ENCODE measurements at regions not wholly inside any gene's neighbourhood (a gene's known extent, or its start where the extent isn't known, plus 50 kb on each side); places are given as distances from the start of the nearest gene placed in this dataset.
"Not testable (repeated sequence)": the region's sequence is repeated elsewhere in the genome, so short reads cannot be mapped to it uniquely, and the experiment has no call there.

DNA sequence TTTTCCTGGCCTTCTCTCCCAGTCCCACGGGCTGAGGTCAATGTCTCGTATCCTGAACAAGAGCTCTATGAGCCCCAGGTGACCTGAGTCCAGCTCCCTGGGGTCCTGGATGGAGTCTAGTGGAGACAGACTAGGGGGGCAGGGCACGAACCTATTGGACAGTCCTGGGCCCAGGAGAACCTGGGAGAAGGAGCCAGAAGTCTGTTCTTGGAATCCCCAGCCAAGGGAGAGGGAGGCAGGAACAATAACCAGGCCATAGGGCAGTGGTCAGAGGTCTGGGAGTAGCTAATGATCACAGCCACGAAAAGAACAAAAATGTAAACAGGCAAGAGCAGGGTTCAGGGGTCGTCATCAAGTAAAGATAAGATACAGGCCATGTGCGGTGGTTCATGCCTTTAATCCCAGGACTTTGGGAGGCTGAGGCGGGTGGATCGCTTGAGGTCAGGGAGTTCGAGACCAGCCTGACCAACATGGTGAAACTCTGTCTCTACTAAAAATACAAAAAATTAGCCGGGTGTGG lies 60.8 kb downstream of the COPRS start:
- no peak for DNase-seq

DNA sequence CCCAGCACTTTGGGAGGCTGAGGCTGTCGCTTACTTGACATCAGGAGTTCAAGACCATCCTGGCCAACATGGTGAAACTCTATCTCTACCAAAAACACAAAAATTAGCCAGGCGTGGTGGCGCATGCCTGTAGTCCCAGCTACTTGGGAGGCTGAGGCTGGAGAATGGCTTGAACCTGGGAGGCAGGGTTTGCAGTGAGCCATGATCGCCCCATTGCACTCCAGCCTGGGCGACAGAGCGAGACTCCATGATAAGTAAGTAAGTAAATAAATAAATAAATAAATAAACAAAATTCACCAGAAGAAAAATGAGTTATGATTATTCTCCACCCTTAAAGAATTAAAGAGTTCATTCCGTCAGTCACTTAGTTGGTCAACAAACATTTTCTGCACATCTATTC lies 63.1 kb downstream of the COPRS start:
- DNase-seq, result not testable (repeated sequence)

DNA sequence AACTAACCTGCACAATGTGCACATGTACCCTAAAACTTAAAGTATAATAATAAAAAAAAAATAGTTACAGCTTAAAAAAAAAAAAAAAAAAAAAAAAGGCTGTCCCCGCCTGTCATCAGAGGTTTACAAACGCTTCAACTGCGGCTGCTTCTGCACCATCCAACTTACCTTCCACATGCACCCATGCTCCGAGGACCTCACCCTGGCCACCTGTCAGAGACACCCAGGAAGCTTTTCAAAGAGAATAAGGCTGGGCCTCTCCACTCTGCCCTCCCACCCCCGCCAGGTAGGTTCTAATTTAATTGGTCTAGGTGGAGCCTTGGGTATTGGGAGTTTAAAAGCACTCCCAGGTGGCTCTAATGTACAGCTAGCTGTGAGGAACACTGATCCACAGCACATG lies 64.9 kb downstream of the COPRS start:
- DNase-seq, result no peak

DNA sequence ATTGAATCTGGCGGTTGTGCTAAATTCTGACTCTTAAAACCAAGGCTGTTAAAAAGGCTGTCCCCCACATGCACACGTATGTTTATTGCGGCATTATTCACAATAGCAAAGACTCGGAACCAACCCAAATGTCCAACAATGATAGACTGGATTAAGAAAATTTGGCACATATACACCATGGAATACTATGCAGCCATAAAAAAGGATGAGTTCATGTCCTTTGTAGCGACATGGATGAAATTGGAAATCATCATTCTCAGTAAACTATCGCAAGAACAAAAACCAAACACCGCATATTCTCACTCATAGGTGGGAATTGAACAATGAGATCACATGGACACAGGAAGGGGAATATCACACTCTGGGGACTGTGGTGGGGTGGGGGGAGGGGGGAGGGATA lies 65.4 kb downstream of the COPRS start:
- not testable (repeated sequence) for DNase-seq

DNA sequence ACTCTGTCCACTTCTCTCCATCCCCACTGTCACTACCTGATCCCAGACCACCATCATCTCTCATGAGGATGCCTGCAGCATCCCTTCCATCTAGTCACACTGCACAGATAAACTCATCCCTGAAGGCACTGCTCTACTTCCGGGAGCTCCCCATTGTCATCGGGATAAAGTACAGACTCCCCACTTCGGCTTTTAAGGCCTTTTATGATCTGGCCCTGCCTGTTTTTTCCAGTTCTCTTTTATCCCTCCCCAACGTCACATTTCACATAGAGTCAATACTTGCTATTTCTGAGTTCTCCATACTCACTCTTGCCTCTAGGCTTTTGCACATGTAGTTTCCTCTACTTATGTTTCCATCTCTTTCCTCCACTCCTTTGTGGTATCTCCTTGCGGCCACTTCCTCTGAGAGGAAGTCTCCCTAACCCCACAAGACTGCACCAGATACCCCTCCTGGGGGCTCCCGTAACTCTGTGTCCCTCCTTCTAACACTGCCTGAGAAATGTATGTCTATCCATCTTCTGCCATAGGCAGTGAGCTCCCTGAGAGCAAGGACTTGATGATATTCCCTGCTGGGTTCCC lies 66.9 kb downstream of the COPRS start:
- no peak for DNase-seq

DNA sequence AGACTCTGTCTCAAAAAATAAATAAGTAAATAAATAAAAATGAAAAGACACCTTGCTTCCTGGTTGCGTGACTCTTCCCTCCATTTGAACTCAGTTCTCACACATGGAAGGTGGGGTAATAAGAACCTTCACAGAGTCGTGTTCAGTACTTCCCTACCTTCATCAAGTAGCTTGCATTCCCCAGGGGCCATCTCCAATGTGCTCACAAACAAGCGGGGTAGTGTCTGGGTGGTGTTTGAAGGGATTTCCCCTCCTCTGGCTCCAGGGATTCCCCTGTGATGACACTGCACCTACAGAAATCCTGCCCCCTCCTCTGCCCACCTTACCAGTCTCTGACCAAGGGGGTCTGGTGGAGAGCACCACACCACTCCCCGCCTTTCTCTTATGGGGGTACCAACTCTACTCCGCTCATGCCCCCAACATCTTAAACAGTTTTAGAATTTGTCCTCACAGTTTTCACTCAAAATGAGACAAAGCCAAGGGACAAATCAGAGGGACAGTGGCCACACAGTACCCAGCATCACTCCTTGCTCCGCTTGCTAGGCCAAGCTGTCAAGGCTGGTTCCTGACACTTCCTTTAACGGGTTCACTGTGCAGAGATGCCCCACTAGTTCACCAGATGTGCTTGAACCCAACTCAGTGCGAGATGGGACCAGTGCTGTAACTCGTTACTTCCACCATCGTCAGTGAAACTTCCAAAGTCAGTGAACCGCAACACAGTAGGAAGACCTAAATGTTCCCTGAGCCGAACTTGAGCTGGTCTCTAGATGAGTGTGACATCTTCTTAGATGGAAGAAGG lies 69.1 kb downstream of the COPRS start:
- DNase-seq, result no peak

DNA sequence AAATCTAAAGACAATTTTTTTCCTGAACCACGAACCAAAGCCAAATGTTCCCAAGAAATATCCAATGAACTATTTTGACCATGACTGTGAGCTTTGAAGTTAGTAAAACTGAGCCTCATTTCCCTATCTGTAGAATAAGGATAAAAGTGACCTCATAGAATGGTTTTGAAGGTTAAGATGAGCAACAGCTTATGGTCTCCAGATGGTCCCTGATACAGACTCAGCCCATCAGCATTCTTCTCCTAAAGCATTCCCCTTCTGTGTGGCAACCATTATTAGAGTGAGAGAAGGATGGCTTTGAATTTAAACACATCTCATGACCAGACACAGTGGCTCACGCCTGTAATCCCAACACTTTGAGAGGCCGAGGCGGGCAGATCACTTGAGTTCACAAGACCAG lies 70.1 kb downstream of the COPRS start:
- DNase-seq, result peak; percentile 80

DNA sequence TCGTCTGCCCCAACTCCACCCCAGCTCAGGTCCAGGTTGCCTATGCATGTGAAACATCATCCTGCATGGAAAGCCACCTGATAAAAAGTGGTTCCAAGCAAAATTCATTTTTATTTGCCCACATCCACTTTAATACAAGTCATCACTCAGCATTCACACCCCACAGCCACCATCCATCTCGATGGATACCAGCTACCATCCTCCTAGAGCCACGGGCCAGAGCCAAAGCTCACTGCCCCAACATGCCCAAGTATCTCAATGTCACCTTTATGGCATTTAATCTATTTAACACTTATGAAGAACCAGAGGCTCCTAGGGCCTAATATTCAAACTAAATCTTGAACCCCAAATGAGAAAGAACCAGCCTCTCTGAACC lies 70.5 kb downstream of the COPRS start:
- no peak for DNase-seq

DNA sequence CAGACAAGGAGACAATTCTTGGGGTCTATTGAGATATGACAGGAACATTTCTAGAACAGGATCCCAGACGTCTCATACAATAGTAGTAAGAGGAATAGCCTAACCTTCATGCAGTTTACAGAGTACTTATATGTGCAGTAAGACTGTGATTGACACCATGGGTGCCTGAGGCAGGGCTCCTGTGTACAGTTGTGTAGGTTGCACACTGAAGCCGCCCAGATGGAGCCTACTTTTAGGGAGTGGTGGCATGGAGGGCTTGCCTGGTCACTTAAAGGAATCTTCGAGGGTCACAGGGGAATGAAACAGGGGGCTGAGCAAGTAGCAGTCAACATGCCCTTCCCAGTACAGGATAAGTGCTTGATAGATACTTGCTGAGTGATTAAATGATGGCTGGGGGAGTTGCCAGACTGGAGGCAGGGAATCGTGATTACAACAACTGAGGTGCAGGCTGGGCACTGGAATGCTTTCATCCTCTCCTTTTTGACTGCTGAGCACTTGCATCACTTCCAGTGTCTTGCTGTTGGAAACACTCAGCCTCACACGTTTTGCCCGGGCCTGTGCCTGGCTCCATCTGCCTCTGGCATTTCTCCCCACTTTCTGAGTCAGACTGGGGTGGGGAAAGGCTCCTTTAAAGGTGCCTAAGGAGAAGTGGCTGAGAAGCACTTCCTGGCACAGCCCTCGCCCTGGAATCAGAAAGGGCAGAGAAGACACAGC lies 71.0 kb downstream of the COPRS start:
- DNase-seq, result peak; percentile 94

DNA sequence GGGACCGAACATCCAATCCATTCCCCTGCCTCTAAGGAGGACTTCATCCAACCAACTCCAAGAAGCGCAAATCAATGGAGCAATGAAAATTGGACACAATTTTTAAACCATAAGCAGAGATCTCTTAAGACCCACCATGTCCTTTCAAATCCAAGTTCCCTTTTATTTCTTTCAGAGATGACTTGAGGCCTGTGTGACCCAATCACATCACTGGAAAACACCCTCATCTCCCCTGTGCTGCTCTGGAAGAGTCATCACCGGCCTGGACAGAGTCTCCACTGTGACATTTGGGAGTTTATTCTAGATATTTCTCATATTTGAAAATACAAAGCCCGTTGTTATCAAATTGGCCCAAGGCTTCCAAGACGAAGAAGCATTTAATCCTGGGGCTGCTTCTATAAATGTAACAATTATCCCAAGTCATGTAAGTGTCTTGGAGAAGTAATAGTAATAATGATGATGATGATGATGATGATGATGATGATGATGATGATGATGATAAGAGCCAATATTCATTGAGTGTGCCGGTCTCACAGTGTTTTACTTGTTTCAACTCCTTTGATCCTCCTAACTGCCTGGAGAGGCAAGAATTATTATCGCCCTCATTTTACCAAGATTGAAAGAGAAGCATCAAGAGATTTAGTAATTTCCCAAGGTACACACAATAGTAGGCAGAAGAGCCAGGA lies 72.1 kb downstream of the COPRS start:
- DNase-seq, result no peak

DNA sequence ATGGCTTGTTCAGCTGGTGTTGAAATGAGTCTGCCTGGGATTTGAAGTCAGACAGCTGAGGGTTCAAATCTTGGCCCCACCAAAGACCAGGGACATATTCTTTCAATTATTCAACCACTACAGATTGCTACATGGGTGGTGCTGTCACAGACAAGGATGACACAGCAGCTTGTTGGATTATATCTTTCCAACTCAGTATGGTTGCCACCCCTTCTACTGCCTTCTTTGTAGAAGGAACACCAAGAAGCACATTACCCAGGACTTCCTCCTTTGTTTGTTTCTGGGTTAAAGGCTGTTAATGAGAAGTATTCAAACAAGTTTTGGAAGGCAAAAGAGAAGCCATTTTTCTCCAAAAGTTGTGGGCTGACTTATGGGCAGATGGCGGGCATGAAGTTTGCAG lies 78.6 kb downstream of the COPRS start:
- DNase-seq, result no peak

DNA sequence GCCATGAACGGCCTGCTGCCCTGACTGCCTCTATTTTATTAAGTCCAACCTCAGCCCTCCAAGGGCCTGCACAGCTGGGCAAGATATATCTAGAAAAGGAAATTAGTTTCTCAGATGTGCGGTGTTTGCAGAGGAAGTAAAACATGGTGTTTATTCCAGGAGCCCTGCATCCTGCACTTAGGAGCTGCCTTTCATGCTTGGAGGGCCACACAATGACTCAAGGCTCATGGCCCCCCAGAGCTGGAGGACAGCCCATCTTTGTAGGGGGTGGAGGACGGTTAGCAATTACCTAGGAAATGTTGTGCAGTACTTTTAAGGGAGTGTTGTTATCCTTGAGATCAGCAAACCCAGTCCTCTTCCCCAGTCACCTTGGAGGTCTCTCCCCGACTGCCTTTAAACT lies 80.5 kb downstream of the COPRS start:
- peak; percentile 61 for DNase-seq

DNA sequence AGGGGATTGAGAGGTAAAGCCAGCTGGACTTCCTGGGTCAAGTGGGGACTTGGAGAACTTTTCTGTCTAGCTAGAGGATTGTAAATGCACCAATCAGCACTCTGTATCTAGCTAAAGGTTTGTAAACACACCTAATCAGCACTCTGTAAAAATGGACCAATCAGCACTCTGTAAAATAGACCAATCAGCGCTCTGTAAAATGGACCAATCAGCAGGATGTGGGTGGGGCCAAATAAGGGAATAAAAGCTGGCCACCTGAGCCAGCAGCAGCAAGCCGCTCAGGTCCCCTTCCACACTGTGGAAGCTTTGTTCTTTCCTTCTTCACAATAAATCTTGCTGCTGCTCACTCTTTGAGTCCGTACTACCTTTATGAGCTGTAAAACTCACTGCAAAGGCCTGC lies 87.7 kb downstream of the COPRS start:
- not testable (repeated sequence) for DNase-seq

DNA sequence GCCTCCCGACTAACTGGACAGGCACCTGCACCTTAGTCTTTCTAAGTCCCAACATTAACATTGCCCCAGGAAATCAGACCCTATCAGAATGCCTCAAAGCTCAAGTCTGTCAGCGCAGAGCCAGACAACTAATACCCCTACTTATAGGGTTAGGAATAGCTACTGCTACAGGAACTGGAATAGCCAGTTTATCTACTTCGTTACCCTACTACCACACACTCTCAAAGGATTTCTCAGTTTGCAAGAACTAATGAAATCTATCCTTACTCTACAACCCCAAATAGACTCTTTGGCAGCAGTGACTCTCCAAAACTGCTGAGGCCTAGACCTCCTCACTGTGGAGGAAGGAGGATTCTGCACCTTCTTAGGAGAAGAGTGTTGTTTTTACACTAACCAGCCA lies 88.5 kb downstream of the COPRS start:
- not testable (repeated sequence) for DNase-seq

DNA sequence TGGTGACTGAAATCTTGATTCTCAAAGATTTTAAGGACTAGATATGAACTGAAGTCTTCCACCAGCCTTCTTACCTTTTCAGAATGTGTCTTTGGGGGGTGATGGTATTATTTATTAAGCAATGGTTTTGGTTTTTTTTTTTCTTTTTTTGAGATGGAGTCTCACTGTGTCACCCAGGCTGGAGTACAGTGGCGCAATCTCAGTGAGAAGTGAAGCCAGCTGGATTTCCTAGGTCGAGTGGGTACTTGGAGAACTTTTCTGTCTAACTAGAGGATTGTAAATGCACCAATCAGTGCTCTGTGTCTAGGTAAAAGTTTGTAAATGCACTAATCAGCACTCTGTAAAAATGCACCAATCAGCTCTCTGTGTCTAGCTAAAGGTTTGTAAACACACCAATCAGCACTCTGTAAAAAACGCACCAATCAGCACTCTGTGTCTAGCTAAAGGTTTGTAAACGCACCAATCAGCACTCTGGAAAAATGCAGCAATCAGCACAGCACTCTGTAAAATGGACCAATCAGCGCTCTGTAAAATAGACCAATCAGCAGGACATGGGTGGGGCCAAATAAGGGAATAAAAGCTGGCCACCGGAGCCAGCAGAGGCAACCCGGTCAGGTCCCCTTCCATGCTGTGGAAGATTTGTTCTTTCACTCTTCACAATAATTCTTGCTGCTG lies 97.1 kb downstream of the COPRS start:
- DNase-seq, result not testable (repeated sequence)

DNA sequence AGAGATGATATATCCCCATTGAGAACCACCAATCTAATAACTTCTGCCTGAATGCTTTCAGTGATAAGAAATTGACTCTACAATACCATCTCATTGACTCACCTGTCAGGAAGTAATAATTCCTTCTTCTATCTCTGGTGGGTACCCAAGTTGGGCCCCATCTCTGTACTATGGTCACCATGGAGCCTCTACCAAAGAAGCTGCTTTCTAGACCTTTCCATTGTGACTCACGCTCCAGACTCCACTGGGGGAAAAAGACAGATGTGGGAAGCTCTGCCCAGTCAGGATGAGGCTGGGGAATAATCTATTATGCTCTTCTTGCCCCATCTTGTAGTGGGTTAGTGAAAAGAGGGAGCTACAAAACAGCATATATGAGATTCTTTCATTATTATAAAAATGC lies 100.4 kb downstream of the COPRS start:
- DNase-seq, result peak; percentile 61

DNA sequence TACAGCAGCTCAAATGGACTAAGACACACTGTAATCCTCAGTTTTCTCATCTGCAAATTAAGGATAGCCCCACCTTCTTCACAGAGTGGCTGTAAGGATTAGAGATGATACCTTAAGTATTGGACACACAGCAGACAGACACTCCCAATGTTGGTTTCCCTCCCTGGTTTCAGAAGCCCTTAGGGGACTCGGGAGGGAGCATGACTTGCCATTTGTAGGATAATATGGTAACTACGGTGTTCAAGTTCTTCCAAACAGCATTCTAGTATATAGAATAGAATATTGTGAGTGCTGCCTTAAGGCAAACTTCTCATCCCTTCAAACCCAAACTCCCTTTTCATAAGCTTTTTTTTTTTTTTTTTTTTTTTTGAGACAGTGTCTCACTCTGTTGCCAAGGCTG lies 101.9 kb downstream of the COPRS start:
- DNase-seq, result no peak

DNA sequence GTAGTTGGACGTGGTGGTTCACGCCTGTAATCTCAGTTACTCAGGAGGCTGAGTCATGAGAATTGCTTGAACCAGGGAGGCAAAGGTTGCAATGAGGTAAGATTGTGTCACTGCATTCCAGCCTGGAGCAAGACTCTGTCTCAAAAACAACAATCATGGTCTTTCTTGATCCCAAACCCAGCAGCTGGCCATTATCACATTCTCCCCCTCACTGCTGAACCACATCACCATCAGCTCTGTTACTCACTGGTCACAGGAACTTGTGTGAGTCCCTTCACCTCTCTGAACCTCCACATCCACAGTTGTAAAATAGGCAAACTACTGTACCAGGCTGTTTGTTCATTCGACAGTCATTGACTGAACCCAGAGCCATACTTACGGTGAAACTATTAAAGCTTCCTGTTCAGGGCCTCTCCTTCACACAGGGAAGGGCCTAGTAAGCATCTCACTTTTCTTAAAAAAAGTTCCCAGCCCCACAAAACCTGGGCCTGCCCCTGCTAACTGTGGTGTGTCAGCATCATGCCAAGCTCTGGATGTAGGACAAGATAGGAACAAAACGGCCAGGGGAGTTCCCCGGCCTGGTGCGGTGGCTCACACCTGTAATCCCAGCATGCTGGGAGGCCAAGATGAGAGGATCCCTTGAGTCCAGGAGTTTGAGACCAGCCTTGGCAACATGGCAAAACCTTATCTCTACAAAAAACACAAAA lies 104.7 kb downstream of the COPRS start:
- DNase-seq, result peak; percentile 83

DNA sequence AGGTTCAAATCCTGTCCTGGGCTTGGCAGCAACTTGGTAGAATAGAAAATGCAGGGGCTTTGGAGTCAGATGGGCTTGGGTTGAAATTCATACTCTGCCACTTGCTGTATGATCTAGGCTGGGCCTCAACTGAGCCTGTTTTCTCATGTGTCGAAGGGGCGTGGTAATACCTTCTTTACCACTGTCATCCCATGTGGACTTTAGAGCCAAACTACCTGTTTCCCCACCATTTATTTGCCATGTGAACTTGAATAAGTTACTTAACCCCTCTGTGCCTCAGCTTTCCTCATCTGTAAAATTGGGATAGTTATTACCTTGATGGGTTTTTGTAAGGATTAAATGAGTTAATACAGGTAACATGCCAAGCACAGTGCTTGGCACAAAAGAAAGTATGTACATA lies 106.0 kb downstream of the COPRS start:
- DNase-seq, result no peak

DNA sequence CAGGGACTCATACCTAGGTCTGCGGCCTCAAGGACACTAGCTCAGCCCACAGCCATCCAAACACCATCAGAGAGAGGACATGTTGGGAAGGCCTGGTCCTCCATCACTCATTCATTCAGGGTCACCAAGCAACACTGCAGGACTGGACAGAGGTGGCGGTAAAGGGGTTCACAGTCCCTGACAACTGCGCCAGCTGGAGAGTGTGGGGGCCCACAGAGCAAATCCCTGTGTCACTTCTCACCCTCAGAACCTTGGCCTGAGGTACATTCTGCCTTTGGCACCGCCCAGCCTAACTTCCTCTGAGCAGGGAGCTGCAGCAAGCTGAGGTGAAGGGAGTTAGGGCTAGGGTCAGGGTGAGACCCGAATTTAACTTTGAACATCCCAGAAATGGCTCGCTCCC lies 106.5 kb downstream of the COPRS start:
- DNase-seq, result no peak

DNA sequence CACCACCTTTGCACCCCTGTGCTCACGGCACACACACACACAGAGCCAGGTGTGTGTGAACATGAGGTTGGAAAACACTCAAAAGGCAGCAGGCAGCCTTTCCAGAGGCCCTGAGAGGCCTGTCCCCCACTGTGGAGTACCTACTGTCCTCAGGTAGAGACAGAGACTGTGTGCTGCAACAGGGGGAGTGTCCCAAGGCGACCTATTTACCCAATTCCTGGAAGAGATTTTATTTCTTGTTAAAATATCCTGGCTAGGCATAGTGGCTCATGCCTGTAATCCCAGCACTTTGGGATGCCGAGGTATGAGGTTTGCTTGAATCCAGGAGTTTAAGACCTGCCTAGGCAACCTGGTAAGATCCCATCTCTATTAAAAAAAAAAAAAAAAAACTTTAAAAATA lies 108.5 kb downstream of the COPRS start:
- DNase-seq, result no peak

DNA sequence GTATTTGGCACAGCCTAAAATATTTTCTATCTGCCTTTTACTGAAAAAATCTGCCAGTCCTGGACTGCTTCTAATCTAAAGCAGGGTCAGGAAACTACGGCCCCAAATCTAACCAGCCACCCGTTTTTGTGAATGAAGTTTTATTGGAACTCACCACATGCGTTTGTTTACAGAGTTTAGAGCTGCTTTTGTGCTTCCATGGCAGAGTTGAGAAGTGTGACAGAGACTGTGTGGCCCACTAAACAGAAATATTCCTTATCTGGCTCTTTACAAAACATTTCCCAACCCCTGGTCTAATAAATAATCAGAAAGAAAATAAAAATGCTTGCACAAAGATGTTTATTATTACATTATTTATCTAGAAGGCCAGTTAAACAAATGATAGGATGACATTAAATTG lies 110.2 kb downstream of the COPRS start:
- DNase-seq, result no peak

Data from fibroblast of upper back skin (primary cell).